ENCODE measurements at regions not wholly inside any gene's neighbourhood (a gene's known extent, or its start where the extent isn't known, plus 50 kb on each side); places are given as distances from the start of the nearest gene placed in this dataset.

DNA sequence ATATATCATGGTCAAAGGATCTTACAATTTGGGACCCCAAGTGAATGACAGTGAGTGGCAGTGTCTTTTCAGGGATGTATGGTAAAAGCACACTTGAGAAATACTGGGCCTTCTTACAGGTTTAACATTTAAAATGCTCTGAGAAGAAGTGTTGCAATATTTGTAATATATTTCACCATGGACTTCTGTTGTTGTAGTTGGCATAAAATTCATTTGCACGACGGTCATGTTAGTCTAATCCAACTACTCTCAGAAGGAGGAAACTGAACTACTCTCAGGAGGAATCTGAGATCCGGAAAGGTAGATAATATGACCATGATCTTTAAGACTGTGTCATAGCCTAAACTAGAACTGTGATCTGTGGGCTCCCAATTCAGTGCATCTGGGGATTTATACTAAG lies 700.1 kb downstream of the HDGFL1 start:
- H3K9ac ChIP-seq (ENCODE audit: low read depth in 1 of 2, low read length in 2 of 2) = no peak overlapping the region
- H3K9me3 ChIP-seq (ENCODE audit: control insufficient read depth in 4 of 4, low read length in 3 of 4) = no peaks in the 10 kb centered on the region
- TF ChIP-seq HNF4G (IDR thresholded peaks at IDR 0.05) = no peak
- TF ChIP-seq TAF1 (conservative IDR thresholded peaks at IDR 0.05) = no peak
- TF ChIP-seq, protein P1, sequence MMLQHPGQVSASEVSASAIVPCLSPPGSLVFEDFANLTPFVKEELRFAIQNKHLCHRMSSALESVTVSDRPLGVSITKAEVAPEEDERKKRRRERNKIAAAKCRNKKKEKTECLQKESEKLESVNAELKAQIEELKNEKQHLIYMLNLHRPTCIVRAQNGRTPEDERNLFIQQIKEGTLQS (IDR thresholded peaks at IDR 0.05) = no peak
- TF ChIP-seq, protein P2, sequence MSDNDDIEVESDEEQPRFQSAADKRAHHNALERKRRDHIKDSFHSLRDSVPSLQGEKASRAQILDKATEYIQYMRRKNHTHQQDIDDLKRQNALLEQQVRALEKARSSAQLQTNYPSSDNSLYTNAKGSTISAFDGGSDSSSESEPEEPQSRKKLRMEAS (IDR thresholded peaks at IDR 0.05) = peak; percentile 17
- TF ChIP-seq, protein P3, sequence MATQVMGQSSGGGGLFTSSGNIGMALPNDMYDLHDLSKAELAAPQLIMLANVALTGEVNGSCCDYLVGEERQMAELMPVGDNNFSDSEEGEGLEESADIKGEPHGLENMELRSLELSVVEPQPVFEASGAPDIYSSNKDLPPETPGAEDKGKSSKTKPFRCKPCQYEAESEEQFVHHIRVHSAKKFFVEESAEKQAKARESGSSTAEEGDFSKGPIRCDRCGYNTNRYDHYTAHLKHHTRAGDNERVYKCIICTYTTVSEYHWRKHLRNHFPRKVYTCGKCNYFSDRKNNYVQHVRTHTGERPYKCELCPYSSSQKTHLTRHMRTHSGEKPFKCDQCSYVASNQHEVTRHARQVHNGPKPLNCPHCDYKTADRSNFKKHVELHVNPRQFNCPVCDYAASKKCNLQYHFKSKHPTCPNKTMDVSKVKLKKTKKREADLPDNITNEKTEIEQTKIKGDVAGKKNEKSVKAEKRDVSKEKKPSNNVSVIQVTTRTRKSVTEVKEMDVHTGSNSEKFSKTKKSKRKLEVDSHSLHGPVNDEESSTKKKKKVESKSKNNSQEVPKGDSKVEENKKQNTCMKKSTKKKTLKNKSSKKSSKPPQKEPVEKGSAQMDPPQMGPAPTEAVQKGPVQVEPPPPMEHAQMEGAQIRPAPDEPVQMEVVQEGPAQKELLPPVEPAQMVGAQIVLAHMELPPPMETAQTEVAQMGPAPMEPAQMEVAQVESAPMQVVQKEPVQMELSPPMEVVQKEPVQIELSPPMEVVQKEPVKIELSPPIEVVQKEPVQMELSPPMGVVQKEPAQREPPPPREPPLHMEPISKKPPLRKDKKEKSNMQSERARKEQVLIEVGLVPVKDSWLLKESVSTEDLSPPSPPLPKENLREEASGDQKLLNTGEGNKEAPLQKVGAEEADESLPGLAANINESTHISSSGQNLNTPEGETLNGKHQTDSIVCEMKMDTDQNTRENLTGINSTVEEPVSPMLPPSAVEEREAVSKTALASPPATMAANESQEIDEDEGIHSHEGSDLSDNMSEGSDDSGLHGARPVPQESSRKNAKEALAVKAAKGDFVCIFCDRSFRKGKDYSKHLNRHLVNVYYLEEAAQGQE (IDR thresholded peaks at IDR 0.05) = no peak
- TF ChIP-seq FOXA2 (IDR thresholded peaks at IDR 0.05) = peak; percentile 24
- TF ChIP-seq, protein P4, sequence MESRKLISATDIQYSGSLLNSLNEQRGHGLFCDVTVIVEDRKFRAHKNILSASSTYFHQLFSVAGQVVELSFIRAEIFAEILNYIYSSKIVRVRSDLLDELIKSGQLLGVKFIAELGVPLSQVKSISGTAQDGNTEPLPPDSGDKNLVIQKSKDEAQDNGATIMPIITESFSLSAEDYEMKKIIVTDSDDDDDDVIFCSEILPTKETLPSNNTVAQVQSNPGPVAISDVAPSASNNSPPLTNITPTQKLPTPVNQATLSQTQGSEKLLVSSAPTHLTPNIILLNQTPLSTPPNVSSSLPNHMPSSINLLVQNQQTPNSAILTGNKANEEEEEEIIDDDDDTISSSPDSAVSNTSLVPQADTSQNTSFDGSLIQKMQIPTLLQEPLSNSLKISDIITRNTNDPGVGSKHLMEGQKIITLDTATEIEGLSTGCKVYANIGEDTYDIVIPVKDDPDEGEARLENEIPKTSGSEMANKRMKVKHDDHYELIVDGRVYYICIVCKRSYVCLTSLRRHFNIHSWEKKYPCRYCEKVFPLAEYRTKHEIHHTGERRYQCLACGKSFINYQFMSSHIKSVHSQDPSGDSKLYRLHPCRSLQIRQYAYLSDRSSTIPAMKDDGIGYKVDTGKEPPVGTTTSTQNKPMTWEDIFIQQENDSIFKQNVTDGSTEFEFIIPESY (IDR thresholded peaks at IDR 0.05) = no peak
- TF ChIP-seq RXRA (IDR thresholded peaks at IDR 0.05) = peak in 1 of 2 donors; percentile 17
- no peak for TF ChIP-seq EGR1 (IDR thresholded peaks at IDR 0.05; ENCODE audit: low read depth in 2 of 2)
- peak; percentile 11 to 17 for TF ChIP-seq RAD21 (IDR thresholded peaks at IDR 0.05)
- no peak for TF ChIP-seq NR2F2 (IDR thresholded peaks at IDR 0.05)
- no peak for TF ChIP-seq SP1 (IDR thresholded peaks at IDR 0.05)
- TF ChIP-seq YY1 (IDR thresholded peaks at IDR 0.05) = no peak
- no peak for TF ChIP-seq JUND (IDR thresholded peaks at IDR 0.05)
- TF ChIP-seq HNF4A (conservative IDR thresholded peaks at IDR 0.05) = peak in 1 of 2 donors; percentile 45
- H3K27me3 ChIP-seq (ENCODE audit: control insufficient read depth in 4 of 4, insufficient read depth in 4 of 4, low read length in 3 of 4) = no peaks in the 10 kb centered on the region
- no peak overlapping the region for H3K4me3 ChIP-seq (ENCODE audit: low read depth in 1 of 3, low read length in 3 of 3)
- H3K4me1 ChIP-seq (ENCODE audit: control insufficient read depth in 4 of 4, insufficient read depth in 4 of 4, low read length in 3 of 4) = peaks cover 0 to 7% (median 3%) of the 10 kb centered on the region in 4 donors
- no peaks in the 10 kb centered on the region for H3K36me3 ChIP-seq (ENCODE audit: control insufficient read depth in 4 of 4, insufficient read depth in 3 of 4, low read depth in 1 of 4, low read length in 3 of 4)
- no peak overlapping the region for H3K27ac ChIP-seq (ENCODE audit: low read depth in 1 of 2, low read length in 2 of 2)
- no peak for DNase-seq (ENCODE audit: low spot score)
- WGBS = 33% methylated on average over 3 of the region's 3 CpGs

DNA sequence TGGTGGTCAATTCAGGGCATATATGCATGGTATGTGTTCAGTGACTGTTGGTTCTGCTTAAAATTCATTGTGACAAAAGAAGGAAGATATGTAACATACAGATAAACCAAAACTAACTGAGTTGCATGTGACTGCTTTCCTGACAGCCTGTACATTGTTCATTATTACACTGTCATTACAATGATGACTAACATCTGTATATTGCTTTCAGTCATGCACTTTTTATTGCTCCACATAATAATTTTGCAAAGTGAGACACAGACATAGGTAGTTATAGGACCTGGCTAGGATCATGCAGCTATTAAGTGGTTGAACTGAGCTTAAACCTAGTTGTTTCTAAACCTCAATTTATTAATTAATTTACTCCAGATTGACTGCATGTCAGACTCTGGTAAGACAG lies 703.2 kb downstream of the HDGFL1 start:
- TF ChIP-seq TAF1 (conservative IDR thresholded peaks at IDR 0.05) (no peak), HNF4G (IDR thresholded peaks at IDR 0.05) (no peak), HNF4A (conservative IDR thresholded peaks at IDR 0.05) (no peak), GABPA (IDR thresholded peaks at IDR 0.05 in 1 of 2, conservative IDR thresholded peaks at IDR 0.05 in 1 of 2) (no peak), JUND (IDR thresholded peaks at IDR 0.05) (no peak), RAD21 (IDR thresholded peaks at IDR 0.05) (no peak), EGR1 (IDR thresholded peaks at IDR 0.05; ENCODE audit: low read depth in 2 of 2) (no peak), SP1 (IDR thresholded peaks at IDR 0.05) (no peak)
- TF ChIP-seq, protein P5, sequence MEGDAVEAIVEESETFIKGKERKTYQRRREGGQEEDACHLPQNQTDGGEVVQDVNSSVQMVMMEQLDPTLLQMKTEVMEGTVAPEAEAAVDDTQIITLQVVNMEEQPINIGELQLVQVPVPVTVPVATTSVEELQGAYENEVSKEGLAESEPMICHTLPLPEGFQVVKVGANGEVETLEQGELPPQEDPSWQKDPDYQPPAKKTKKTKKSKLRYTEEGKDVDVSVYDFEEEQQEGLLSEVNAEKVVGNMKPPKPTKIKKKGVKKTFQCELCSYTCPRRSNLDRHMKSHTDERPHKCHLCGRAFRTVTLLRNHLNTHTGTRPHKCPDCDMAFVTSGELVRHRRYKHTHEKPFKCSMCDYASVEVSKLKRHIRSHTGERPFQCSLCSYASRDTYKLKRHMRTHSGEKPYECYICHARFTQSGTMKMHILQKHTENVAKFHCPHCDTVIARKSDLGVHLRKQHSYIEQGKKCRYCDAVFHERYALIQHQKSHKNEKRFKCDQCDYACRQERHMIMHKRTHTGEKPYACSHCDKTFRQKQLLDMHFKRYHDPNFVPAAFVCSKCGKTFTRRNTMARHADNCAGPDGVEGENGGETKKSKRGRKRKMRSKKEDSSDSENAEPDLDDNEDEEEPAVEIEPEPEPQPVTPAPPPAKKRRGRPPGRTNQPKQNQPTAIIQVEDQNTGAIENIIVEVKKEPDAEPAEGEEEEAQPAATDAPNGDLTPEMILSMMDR (IDR thresholded peaks at IDR 0.05; ENCODE audit: low read depth, low read length, missing input control) = no peak
- TF ChIP-seq, protein P2 (IDR thresholded peaks at IDR 0.05) = no peak
- TF ChIP-seq, protein P1 (IDR thresholded peaks at IDR 0.05) = no peak

More for the DNA sequence above, 703.2 kb downstream of the HDGFL1 start:
- Histone ChIP-seq H3K4me3 (ENCODE audit: low read depth in 1 of 3, low read length in 3 of 3) (no peak overlapping the region), H3K27me3 (ENCODE audit: control insufficient read depth in 4 of 4, insufficient read depth in 4 of 4, low read length in 3 of 4) (no peaks in the 10 kb centered on the region), H3K9me3 (ENCODE audit: control insufficient read depth in 4 of 4, low read length in 3 of 4) (no peaks in the 10 kb centered on the region), H3K9ac (ENCODE audit: low read depth in 1 of 2, low read length in 2 of 2) (no peak overlapping the region), H3K36me3 (ENCODE audit: control insufficient read depth in 4 of 4, insufficient read depth in 3 of 4, low read depth in 1 of 4, low read length in 3 of 4) (no peaks in the 10 kb centered on the region), H3K27ac (ENCODE audit: low read depth in 1 of 2, low read length in 2 of 2) (no peak overlapping the region), H3K4me1 (ENCODE audit: control insufficient read depth in 4 of 4, insufficient read depth in 4 of 4, low read length in 3 of 4) (peaks cover 0 to 5% (median 2%) of the 10 kb centered on the region in 4 donors)
- DNase-seq (ENCODE audit: low spot score) = no peak
